HCT116 (cell line): ENCODE measurements at regions not wholly inside any gene's neighbourhood (a gene's known extent, or its start where the extent isn't known, plus 50 kb on each side); places are given as distances from the start of the nearest gene placed in this dataset.

Experiments used
- ATAC-seq: fragments of 200-7000 bp; cut with Tn5 transposase; 2 replicates; pipeline ENCODE4 v1.9.1; 2020; ENCODE audit warnings: mild to moderate bottlenecking, moderate library complexity
- BruUV-seq: library from RNA; stranded (reverse); fragments of 400-500 nt; replicated peaks from 2 replicates; lab custom pipeline; 2021; lab: Mats Ljungman, UMichigan
- CTCF ChIA-PET: fragments of 300-600 bp; sonication (Branson Sonifier 250); formaldehyde crosslinking; loops from one replicate; lab custom pipeline; 2021; ENCODE audit warnings: antibody characterized with exemption; lab: Charles Lee
- POLR2A ChIA-PET: fragments of 300-600, 350-600 bp; sonication (Branson Sonifier 250); formaldehyde crosslinking; loops from one replicate; lab custom pipeline; 2021; ENCODE audit warnings: antibody characterized with exemption; lab: Charles Lee
- RAD21 ChIA-PET, 2 experiments: fragments of 300-600 bp; sonication (Branson Sonifier 250); formaldehyde crosslinking; loops; one replicate each; lab custom pipeline; 2023; ENCODE audit warnings: low total read pairs in 2 of 2; ENCODE audit not compliant: uncharacterized antibody in 2 of 2, unreplicated experiment in 2 of 2, low non-redundant PET in 1 of 2; lab: Charles Lee
- DNase-seq: peaks from one replicate; pipeline ENCODE4 v3.0.0-alpha.2; 2010; ENCODE audit warnings: low read depth, low spot score
- H2AFZ ChIP-seq: fragments of 200-600 bp; shearing (Covaris generic), sonication (generic); 2 replicates; pipeline ENCODE4 v1.6.1; 2017; ENCODE audit warnings: low read depth, mixed run types, mixed read lengths, antibody characterized with exemption, low read length; ENCODE audit not compliant: poor library complexity, severe bottlenecking
- H3K27ac ChIP-seq: 2 replicates; pipeline ENCODE4 v1.5.1; 2012; ENCODE audit warnings: low read depth, low read length
- H3K27me3 ChIP-seq: fragments of 200-600 bp; sonication (generic); 2 replicates; pipeline ENCODE4 v1.6.1; 2016; ENCODE audit warnings: mixed run types, low read length, mixed read lengths; ENCODE audit not compliant: insufficient read depth
- H3K36me3 ChIP-seq, 2 experiments: fragments of 200-500 bp in 1 of 2; fragments of 200-600 bp in 1 of 2; sonication (Bioruptor generic) in 1 of 2; sonication (generic) in 1 of 2; 2 replicates each; pipeline versions ENCODE4 v1.5.1 to v1.6.1; 2014 to 2016; ENCODE audit warnings: low read length in 2 of 2, inconsistent platforms in 1 of 2, mixed read lengths in 1 of 2, mixed run types in 1 of 2; ENCODE audit not compliant: insufficient read depth in 2 of 2, control insufficient read depth in 1 of 2
- H3K4me1 ChIP-seq, 2 experiments: fragments of 200-600 bp in 1 of 2; sonication (generic) in 1 of 2; 2 replicates each; pipeline versions ENCODE4 v1.5.1 to v1.6.1; 2012 to 2017; ENCODE audit warnings: low read length in 2 of 2, inconsistent platforms in 1 of 2, mild to moderate bottlenecking in 1 of 2, mixed read lengths in 1 of 2, mixed run types in 1 of 2, moderate library complexity in 1 of 2; ENCODE audit not compliant: insufficient read depth in 2 of 2, control insufficient read depth in 1 of 2
- H3K4me2 ChIP-seq: fragments of 200-600 bp; sonication (generic); 2 replicates; pipeline ENCODE4 v1.6.1; 2017; ENCODE audit warnings: mixed run types, low read length, mixed read lengths
- H3K4me3 ChIP-seq, 2 experiments: fragments of 200-600 bp in 1 of 2; sonication (generic) in 1 of 2; replicated peaks in 1 of 2; 2 replicates each; pipeline ENCODE4 v1.5.1; 2011 to 2016; ENCODE audit warnings: low read length in 2 of 2, control low read depth in 1 of 2, low read depth in 1 of 2, mild to moderate bottlenecking in 1 of 2, mixed read lengths in 1 of 2, mixed run types in 1 of 2
- H3K79me2 ChIP-seq: fragments of 200-600 bp; sonication (generic); 2 replicates; pipeline ENCODE4 v1.6.1; 2017; ENCODE audit warnings: mild to moderate bottlenecking, mixed run types, low read length, moderate library complexity, mixed read lengths; ENCODE audit not compliant: insufficient read depth
- H3K9ac ChIP-seq: fragments of 200-600 bp; sonication (generic); 2 replicates; pipeline ENCODE4 v1.6.1; 2016; ENCODE audit warnings: low read length, mixed read lengths
- H3K9me2 ChIP-seq: fragments of 200-600 bp; sonication (generic), shearing (Covaris generic); 2 replicates; pipeline ENCODE4 v1.6.1; 2017; ENCODE audit warnings: mixed run types, mild to moderate bottlenecking, moderate library complexity; ENCODE audit not compliant: insufficient read depth
- H3K9me3 ChIP-seq, 2 experiments: fragments of 200-500 bp in 1 of 2; fragments of 200-600 bp in 1 of 2; sonication (Bioruptor generic) in 1 of 2; sonication (generic) in 1 of 2; 2 replicates each; pipeline ENCODE4 v1.6.1; 2014 to 2017; ENCODE audit warnings: low read length in 2 of 2, mixed read lengths in 2 of 2, inconsistent platforms in 1 of 2, low read depth in 1 of 2, mild to moderate bottlenecking in 1 of 2, mixed run types in 1 of 2, moderate library complexity in 1 of 2; ENCODE audit not compliant: control insufficient read depth in 1 of 2, insufficient read depth in 1 of 2
- H4K20me1 ChIP-seq: fragments of 200-600 bp; sonication (generic), shearing (Covaris generic); 2 replicates; pipeline ENCODE4 v1.6.1; 2017; ENCODE audit warnings: mixed run types, mild to moderate bottlenecking, moderate library complexity; ENCODE audit not compliant: insufficient read depth
- ATF3 ChIP-seq: IDR thresholded peaks from 2 replicates; pipeline ENCODE4 v1.6.1; 2012
- CBX3 ChIP-seq: IDR thresholded peaks from 2 replicates; pipeline ENCODE4 v1.6.1; 2012; ENCODE audit warnings: low read depth
- CEBPB ChIP-seq: IDR thresholded peaks from 2 replicates; pipeline ENCODE4 v1.6.1; 2012; ENCODE audit warnings: low read depth
- CTCF ChIP-seq, 3 experiments: fragments of 200-600 bp in 1 of 3; sonication (generic) in 1 of 3; IDR thresholded peaks in 2 of 3; conservative IDR thresholded peaks in 1 of 3; 2 replicates each; pipeline ENCODE4 v1.5.1; 2012 to 2017; ENCODE audit warnings: low read depth in 2 of 3, low read length in 2 of 3, antibody characterized with exemption in 1 of 3, borderline replicate concordance in 1 of 3, control low read depth in 1 of 3, mild to moderate bottlenecking in 1 of 3, mixed read lengths in 1 of 3, mixed run types in 1 of 3, moderate library complexity in 1 of 3; ENCODE audit not compliant: insufficient read depth in 1 of 3
- EZH2 ChIP-seq: fragments of 200-600 bp; sonication (generic); IDR thresholded peaks from 2 replicates; pipeline ENCODE4 v1.6.1; 2017; ENCODE audit warnings: antibody characterized with exemption, mixed run types
- EZH2phosphoT487 ChIP-seq: fragments of 200-600 bp; IDR thresholded peaks from 2 replicates; pipeline ENCODE4 v1.6.1; 2018; ENCODE audit warnings: antibody characterized with exemption, borderline replicate concordance
- FOSL1 ChIP-seq: IDR thresholded peaks from 2 replicates; pipeline ENCODE4 v1.6.1; 2012; ENCODE audit warnings: low read depth
- POLR2A ChIP-seq: IDR thresholded peaks from 2 replicates; pipeline ENCODE4 v1.7.0; 2011; ENCODE audit warnings: borderline replicate concordance; ENCODE audit not compliant: insufficient read depth, insufficient read length; ENCODE audit errors: extremely low read depth
- POLR2AphosphoS5 ChIP-seq: IDR thresholded peaks from 2 replicates; pipeline ENCODE4 v1.6.1; 2011; ENCODE audit warnings: mild to moderate bottlenecking, low read depth, low read length, moderate library complexity
- RAD21 ChIP-seq: IDR thresholded peaks from 2 replicates; pipeline ENCODE4 v1.6.1; 2012; ENCODE audit warnings: low read depth, mild to moderate bottlenecking
- REST ChIP-seq: IDR thresholded peaks from 2 replicates; pipeline ENCODE4 v1.6.1; 2012; ENCODE audit warnings: low read depth
- SP1 ChIP-seq: IDR thresholded peaks from 2 replicates; pipeline ENCODE4 v1.6.1; 2012; ENCODE audit warnings: low read depth
- SRF ChIP-seq: IDR thresholded peaks from 2 replicates; pipeline ENCODE4 v1.6.1; 2012; ENCODE audit warnings: low read depth
- TCF7L2 ChIP-seq: IDR thresholded peaks from 2 replicates; pipeline ENCODE4 v1.7.0; 2011; ENCODE audit warnings: borderline replicate concordance, inconsistent platforms; ENCODE audit not compliant: insufficient read depth, insufficient read length; ENCODE audit errors: extremely low read depth
- ZBTB33 ChIP-seq: IDR thresholded peaks from 2 replicates; pipeline ENCODE4 v1.6.1; 2011; ENCODE audit warnings: mild to moderate bottlenecking, low read length, moderate library complexity; ENCODE audit not compliant: insufficient replicate concordance; ENCODE audit errors: extremely low read depth
- ZFX ChIP-seq: fragments of 450-650 bp; IDR thresholded peaks from 2 replicates; pipeline ENCODE4 v1.6.1; 2017
- ZNF274 ChIP-seq: fragments of 200-500 bp; sonication (Bioruptor generic); IDR thresholded peaks from 2 replicates; pipeline ENCODE4 v1.6.1; 2014; ENCODE audit warnings: mild to moderate bottlenecking, low read depth, low read length, inconsistent platforms
- intact Hi-C: fragments of 100-400 bp; cut with micrococcal nuclease; formaldehyde crosslinking; loops from 2 replicates; pipeline ENCODE4 v1.10.0; 2022

- Histone ChIP-seq H3K36me3 (no peaks in the 10 kb centered on the region), H3K27ac (no peak overlapping the region), H3K9me2 (no peaks in the 10 kb centered on the region), H3K79me2 (no peaks in the 10 kb centered on the region), H2AFZ (no peak overlapping the region), H4K20me1 (no peaks in the 10 kb centered on the region), H3K4me2 (no peak overlapping the region), H3K4me1 (no peaks in the 10 kb centered on the region), H3K9me3 (no peaks in the 10 kb centered on the region), H3K27me3 (no peaks in the 10 kb centered on the region; the same call in 1 of the 2 replicates), H3K9ac (no peak overlapping the region), H3K4me3 (no peak overlapping the region)
- ATAC-seq: no peak
- ChIA-PET RAD21 (no interaction called here), CTCF (no interaction called here), POLR2A (no interaction called here)
- BruUV-seq: no TSS peak
- no peak for DNase-seq
- TF ChIP-seq SP1 (no peak), EZH2phosphoT487 (no peak), CTCF (IDR thresholded peaks at IDR 0.05 in 2 of 3, conservative IDR thresholded peaks at IDR 0.05 in 1 of 3; ENCODE audit: borderline replicate concordance in 1 of 3, insufficient read depth in 1 of 3, low read depth in 2 of 3, low read length in 2 of 3) (no peak), TCF7L2 (no peak), POLR2A (no peak), ZNF274 (no peak), ZBTB33 (no peak), SRF (no peak), CEBPB (no peak), REST (no peak), ATF3 (no peak), FOSL1 (no peak), CBX3 (no peak), POLR2AphosphoS5 (no peak), ZFX (no peak), EZH2 (no peak), RAD21 (no peak)
- intact Hi-C loops: no loop called here
Measured at GRCh38 chr1:3959361-3959760, 59.3 kb upstream of the C1orf174 start.
